ENCODE measurements at regions not wholly inside any gene's neighbourhood (a gene's known extent, or its start where the extent isn't known, plus 50 kb on each side); places are given as distances from the start of the nearest gene placed in this dataset.

DNA sequence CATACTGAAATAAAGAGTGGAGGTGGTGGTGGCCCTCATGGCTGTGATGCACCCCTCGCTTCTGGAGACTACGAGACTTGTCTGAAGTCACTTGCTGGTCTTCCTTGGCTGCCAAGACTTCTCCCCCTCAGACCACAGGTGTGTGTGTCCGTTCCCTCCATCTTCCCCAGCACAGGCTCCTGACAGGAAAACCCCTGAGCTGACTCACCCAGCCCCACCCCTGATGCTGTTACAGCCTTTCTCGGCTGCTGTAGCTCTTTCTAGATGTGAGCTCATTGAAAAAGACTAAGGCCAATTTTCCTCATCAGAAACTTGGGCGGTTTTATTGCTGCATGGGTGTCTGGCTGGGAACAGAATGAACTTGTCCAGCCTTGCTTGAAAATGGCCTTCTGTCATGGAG, 296.9 kb downstream of the TMEM114 start:
- no peak for TF ChIP-seq EZH2phosphoT487 (IDR thresholded peaks at IDR 0.05)
- no peak for TF ChIP-seq EZH2 (IDR thresholded peaks at IDR 0.05)
- TF ChIP-seq, protein P1, sequence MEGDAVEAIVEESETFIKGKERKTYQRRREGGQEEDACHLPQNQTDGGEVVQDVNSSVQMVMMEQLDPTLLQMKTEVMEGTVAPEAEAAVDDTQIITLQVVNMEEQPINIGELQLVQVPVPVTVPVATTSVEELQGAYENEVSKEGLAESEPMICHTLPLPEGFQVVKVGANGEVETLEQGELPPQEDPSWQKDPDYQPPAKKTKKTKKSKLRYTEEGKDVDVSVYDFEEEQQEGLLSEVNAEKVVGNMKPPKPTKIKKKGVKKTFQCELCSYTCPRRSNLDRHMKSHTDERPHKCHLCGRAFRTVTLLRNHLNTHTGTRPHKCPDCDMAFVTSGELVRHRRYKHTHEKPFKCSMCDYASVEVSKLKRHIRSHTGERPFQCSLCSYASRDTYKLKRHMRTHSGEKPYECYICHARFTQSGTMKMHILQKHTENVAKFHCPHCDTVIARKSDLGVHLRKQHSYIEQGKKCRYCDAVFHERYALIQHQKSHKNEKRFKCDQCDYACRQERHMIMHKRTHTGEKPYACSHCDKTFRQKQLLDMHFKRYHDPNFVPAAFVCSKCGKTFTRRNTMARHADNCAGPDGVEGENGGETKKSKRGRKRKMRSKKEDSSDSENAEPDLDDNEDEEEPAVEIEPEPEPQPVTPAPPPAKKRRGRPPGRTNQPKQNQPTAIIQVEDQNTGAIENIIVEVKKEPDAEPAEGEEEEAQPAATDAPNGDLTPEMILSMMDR (IDR thresholded peaks at IDR 0.05) = no peak
- H3K4me1 Mint-ChIP-seq = no peaks in the 10 kb centered on the region
- H3K27me3 Mint-ChIP-seq (ENCODE audit: insufficient read depth, low read depth) = peaks cover 6% of the 10 kb centered on the region
- no peak overlapping the region for H3K27ac Mint-ChIP-seq
- no peaks in the 10 kb centered on the region for H3K9me3 Mint-ChIP-seq
- no peak overlapping the region for H3K4me3 Mint-ChIP-seq
- DNase-seq (ENCODE audit: low spot score) = no peak
- H3K4me2 ChIP-seq = no peak overlapping the region
- no peaks in the 10 kb centered on the region for H4K20me1 ChIP-seq (ENCODE audit: low read depth)
- no peaks in the 10 kb centered on the region for H3K27me3 ChIP-seq
- H3K27ac ChIP-seq = no peak overlapping the region
- H3K36me3 Mint-ChIP-seq = no peaks in the 10 kb centered on the region
- no peak overlapping the region for H3K4me3 ChIP-seq
- H3K9ac ChIP-seq = no peak overlapping the region
- H3F3A ChIP-seq (ENCODE audit: low read depth) = no peaks in the 10 kb centered on the region
- H3K36me3 ChIP-seq = no peaks in the 10 kb centered on the region
- H2AFZ ChIP-seq (replicated peaks) = no peak overlapping the region
- no peaks in the 10 kb centered on the region for H3K79me2 ChIP-seq (ENCODE audit: low read depth)
- no peaks in the 10 kb centered on the region for H3K4me1 ChIP-seq
- H3K9me3 ChIP-seq (ENCODE audit: low read depth) = no peaks in the 10 kb centered on the region

DNA sequence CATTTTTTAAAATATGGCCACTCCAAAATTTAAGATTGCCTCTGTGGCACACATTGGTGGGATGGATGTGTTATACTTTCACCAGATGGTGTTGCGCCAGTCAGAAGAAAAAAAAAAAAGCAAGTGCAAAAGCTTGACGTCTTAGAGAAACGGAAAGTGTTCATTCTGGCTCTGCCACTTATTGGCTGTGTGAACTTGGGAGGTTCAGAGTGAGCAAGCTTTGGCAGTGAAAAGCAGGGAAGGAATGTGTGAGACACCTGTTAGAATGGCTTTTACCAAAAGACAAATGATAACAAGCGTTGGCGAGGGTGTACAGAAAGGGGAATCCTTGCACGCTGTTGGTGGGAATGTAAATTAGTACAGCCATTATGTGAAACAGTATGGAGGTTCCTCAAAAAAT, 298.0 kb downstream of the TMEM114 start:
- no peaks in the 10 kb centered on the region for H3K36me3 Mint-ChIP-seq
- H3K27me3 ChIP-seq = no peaks in the 10 kb centered on the region
- no peak overlapping the region for H3K9ac ChIP-seq
- H4K20me1 ChIP-seq (ENCODE audit: low read depth) = no peaks in the 10 kb centered on the region
- no peak overlapping the region for H3K4me3 ChIP-seq
- no peaks in the 10 kb centered on the region for H3K9me3 Mint-ChIP-seq
- no peaks in the 10 kb centered on the region for H3K9me3 ChIP-seq (ENCODE audit: low read depth)
- H3K4me3 Mint-ChIP-seq = no peak overlapping the region
- no peaks in the 10 kb centered on the region for H3F3A ChIP-seq (ENCODE audit: low read depth)
- no peaks in the 10 kb centered on the region for H3K79me2 ChIP-seq (ENCODE audit: low read depth)
- H3K27ac Mint-ChIP-seq = no peak overlapping the region
- peaks cover 6% of the 10 kb centered on the region for H3K27me3 Mint-ChIP-seq (ENCODE audit: insufficient read depth, low read depth)
- H2AFZ ChIP-seq (replicated peaks) = no peak overlapping the region
- no peak overlapping the region for H3K27ac ChIP-seq
- no peak overlapping the region for H3K4me2 ChIP-seq
- no peak for TF ChIP-seq EZH2 (IDR thresholded peaks at IDR 0.05)
- TF ChIP-seq EZH2phosphoT487 (IDR thresholded peaks at IDR 0.05) = no peak
- TF ChIP-seq, protein P1 (IDR thresholded peaks at IDR 0.05) = no peak
- H3K4me1 ChIP-seq = no peaks in the 10 kb centered on the region
- no peaks in the 10 kb centered on the region for H3K36me3 ChIP-seq
- DNase-seq (ENCODE audit: low spot score) = no peak
- no peaks in the 10 kb centered on the region for H3K4me1 Mint-ChIP-seq

GRCh38 chr16:8286348-8286747, 304.0 kb downstream of the TMEM114 start:
- no peaks in the 10 kb centered on the region for H3K4me1 Mint-ChIP-seq
- Histone ChIP-seq H3K9ac (no peak overlapping the region), H3K4me1 (peaks cover 7% of the 10 kb centered on the region), H3K4me2 (no peak overlapping the region), H3F3A (ENCODE audit: low read depth) (no peaks in the 10 kb centered on the region), H3K9me3 (ENCODE audit: low read depth) (no peaks in the 10 kb centered on the region), H3K27me3 (no peaks in the 10 kb centered on the region), H3K4me3 (no peak overlapping the region), H4K20me1 (ENCODE audit: low read depth) (no peaks in the 10 kb centered on the region), H3K36me3 (no peaks in the 10 kb centered on the region), H3K79me2 (ENCODE audit: low read depth) (no peaks in the 10 kb centered on the region), H2AFZ (replicated peaks) (no peak overlapping the region), H3K27ac (no peak overlapping the region)
- no peak for DNase-seq (ENCODE audit: low spot score)
- H3K9me3 Mint-ChIP-seq = no peaks in the 10 kb centered on the region
- H3K4me3 Mint-ChIP-seq = no peak overlapping the region
- no peaks in the 10 kb centered on the region for H3K36me3 Mint-ChIP-seq
- H3K27ac Mint-ChIP-seq = no peak overlapping the region
- TF ChIP-seq, protein P1 (IDR thresholded peaks at IDR 0.05) = no peak
- no peak for TF ChIP-seq EZH2 (IDR thresholded peaks at IDR 0.05)
- TF ChIP-seq EZH2phosphoT487 (IDR thresholded peaks at IDR 0.05) = no peak
- no peaks in the 10 kb centered on the region for H3K27me3 Mint-ChIP-seq (ENCODE audit: insufficient read depth, low read depth)

Data from neural progenitor cell (in vitro differentiated cells).